ENCODE measurements at regions not wholly inside any gene's neighbourhood (a gene's known extent, or its start where the extent isn't known, plus 50 kb on each side); places are given as distances from the start of the nearest gene placed in this dataset.
"Not testable (repeated sequence)": the region's sequence is repeated elsewhere in the genome, so short reads cannot be mapped to it uniquely, and the experiment has no call there.

GRCh38 chr2:142756430-142756829 lies 121.0 kb upstream of the KYNU start:
- no peak for DNase-seq

- DNase-seq, result no peak
These were observed 122.3 kb upstream of the KYNU start for GRCh38 chr2:142755191-142755590.

- no peak for DNase-seq
These were observed 123.3 kb upstream of the KYNU start for GRCh38 chr2:142754182-142754581.

- DNase-seq, result no peak
These were observed 126.6 kb upstream of the KYNU start for GRCh38 chr2:142750858-142751257.

GRCh38 chr2:142748559-142749099 lies 128.8 kb upstream of the KYNU start:
- peak; percentile 26 for DNase-seq

- no peak for DNase-seq
These were observed 131.8 kb upstream of the KYNU start for GRCh38 chr2:142745691-142746090.

GRCh38 chr2:142742371-142743214 lies 134.9 kb upstream of the KYNU start:
- DNase-seq, result no peak

- DNase-seq, result no peak
These were observed 135.6 kb upstream of the KYNU start for GRCh38 chr2:142741764-142742269.

GRCh38 chr2:142734770-142735169 lies 142.7 kb upstream of the KYNU start:
- no peak for DNase-seq

- no peak for DNase-seq
These were observed 143.2 kb upstream of the KYNU start for GRCh38 chr2:142734231-142734630.

- DNase-seq, result not testable (repeated sequence)
These were observed 147.7 kb upstream of the KYNU start for GRCh38 chr2:142729814-142730213.

GRCh38 chr2:142727821-142728478 lies 149.5 kb upstream of the KYNU start:
- DNase-seq, result not testable (repeated sequence)

GRCh38 chr2:142725386-142725785 lies 152.1 kb upstream of the KYNU start:
- DNase-seq, result no peak

- no peak for DNase-seq
These were observed 152.6 kb upstream of the KYNU start for GRCh38 chr2:142724713-142725349.

- DNase-seq, result no peak
These were observed 153.3 kb upstream of the KYNU start for GRCh38 chr2:142724186-142724585.

GRCh38 chr2:142723236-142723635 lies 154.2 kb upstream of the KYNU start:
- no peak for DNase-seq

- DNase-seq, result no peak
These were observed 154.9 kb upstream of the KYNU start for GRCh38 chr2:142722569-142722968.

- no peak for DNase-seq
These were observed 155.4 kb upstream of the KYNU start for GRCh38 chr2:142722086-142722485.

- no peak for DNase-seq
These were observed 156.4 kb upstream of the KYNU start for GRCh38 chr2:142721015-142721414.

- no peak for DNase-seq
These were observed 158.8 kb upstream of the KYNU start for GRCh38 chr2:142718576-142719155.

GRCh38 chr2:142716463-142717242 lies 160.8 kb upstream of the KYNU start:
- DNase-seq, result no peak

GRCh38 chr2:142714600-142714999 lies 162.9 kb upstream of the KYNU start:
- no peak for DNase-seq
